Stimulated activated CD4-positive, alpha-beta T cell treated with anti-CD3 and anti-CD28 coated beads, TNF-alpha, amount 100 ng/mL, for 24 hours (primary cell): ENCODE measurements at regions not wholly inside any gene's neighbourhood (a gene's known extent, or its start where the extent isn't known, plus 50 kb on each side); places are given as distances from the start of the nearest gene placed in this dataset.

Experiments used
- DNase-seq, 3 experiments: peaks; one replicate each; pipeline ENCODE4 v3.0.0-alpha.2; 2020; ENCODE audit warnings: low read depth in 3 of 3

GRCh38 chr1:239819756-239820250, 271.9 kb upstream of the FMN2 start:
- no peak for DNase-seq

- no peak for DNase-seq
Measured at GRCh38 chr1:239823852-239824251, 267.8 kb upstream of the FMN2 start.

GRCh38 chr1:239826211-239826610, 265.5 kb upstream of the FMN2 start:
- no peak for DNase-seq

- DNase-seq: no peak
Measured at GRCh38 chr1:239826736-239827135, 264.9 kb upstream of the FMN2 start.

- DNase-seq: no peak
Measured at GRCh38 chr1:239829535-239829934, 262.1 kb upstream of the FMN2 start.

- DNase-seq: no peak
Measured at GRCh38 chr1:239831577-239832355, 259.9 kb upstream of the FMN2 start.

- no peak for DNase-seq
Measured at GRCh38 chr1:239833723-239834122, 258.0 kb upstream of the FMN2 start.

- DNase-seq: no peak
Measured at GRCh38 chr1:239835946-239836440, 255.7 kb upstream of the FMN2 start.

- no peak for DNase-seq
Measured at GRCh38 chr1:239840336-239840735, 251.3 kb upstream of the FMN2 start.

- DNase-seq: no peak
Measured at GRCh38 chr1:239840790-239841189, 250.9 kb upstream of the FMN2 start.

GRCh38 chr1:239841631-239842030, 250.1 kb upstream of the FMN2 start:
- no peak for DNase-seq

GRCh38 chr1:239843541-239843940, 248.1 kb upstream of the FMN2 start:
- DNase-seq: no peak

- no peak for DNase-seq
Measured at GRCh38 chr1:239844833-239845232, 246.8 kb upstream of the FMN2 start.

GRCh38 chr1:239854922-239855321, 236.8 kb upstream of the FMN2 start:
- DNase-seq: no peak

GRCh38 chr1:239856067-239856466, 235.6 kb upstream of the FMN2 start:
- DNase-seq: no peak

GRCh38 chr1:239856924-239857323, 234.8 kb upstream of the FMN2 start:
- DNase-seq: no peak

GRCh38 chr1:239858057-239858456, 233.6 kb upstream of the FMN2 start:
- DNase-seq: no peak

- no peak for DNase-seq
Measured at GRCh38 chr1:239858529-239858928, 233.2 kb upstream of the FMN2 start.

GRCh38 chr1:239861985-239862384, 229.7 kb upstream of the FMN2 start:
- DNase-seq: no peak

- no peak for DNase-seq
Measured at GRCh38 chr1:239868058-239868832, 223.4 kb upstream of the FMN2 start.

GRCh38 chr1:239870194-239870593, 221.5 kb upstream of the FMN2 start:
- no peak for DNase-seq

- DNase-seq: no peak
Measured at GRCh38 chr1:239872626-239873025, 219.1 kb upstream of the FMN2 start.

- no peak for DNase-seq
Measured at GRCh38 chr1:239874831-239875230, 216.9 kb upstream of the FMN2 start.
